ENCODE measurements at regions not wholly inside any gene's neighbourhood (a gene's known extent, or its start where the extent isn't known, plus 50 kb on each side); places are given as distances from the start of the nearest gene placed in this dataset.

GRCh38 chr11:69356703-69357457 lies 62.9 kb downstream of the MYEOV start:
- Histone ChIP-seq H3K27ac (no peak overlapping the region), H3K9me3 (peaks cover 0 to 9% of the 10 kb centered on the region in 2 donors), H3K4me1 (no peaks in the 10 kb centered on the region), H3K36me3 (no peaks in the 10 kb centered on the region), H3K4me3 (no peak overlapping the region), H3K27me3 (no peaks in the 10 kb centered on the region)
- DNase-seq (ENCODE audit: low spot score) = peak; percentile 47
- TF ChIP-seq CTCF (IDR thresholded peaks at IDR 0.05) = no peak

- no peak overlapping the region for H3K27ac ChIP-seq
- TF ChIP-seq CTCF (IDR thresholded peaks at IDR 0.05) = no peak
- H3K27me3 ChIP-seq = no peaks in the 10 kb centered on the region
- no peaks in the 10 kb centered on the region for H3K36me3 ChIP-seq
- H3K4me3 ChIP-seq = no peak overlapping the region
- no peaks in the 10 kb centered on the region for H3K4me1 ChIP-seq
- peak; percentile 11 for DNase-seq (ENCODE audit: low spot score)
- peaks cover 0 to 9% of the 10 kb centered on the region in 2 donors for H3K9me3 ChIP-seq
These were observed 63.8 kb downstream of the MYEOV start for GRCh38 chr11:69357458-69358397.

- TF ChIP-seq CTCF (IDR thresholded peaks at IDR 0.05) = no peak
- H3K9me3 ChIP-seq = peaks cover 0 to 9% of the 10 kb centered on the region in 2 donors
- H3K4me3 ChIP-seq = no peak overlapping the region
- H3K36me3 ChIP-seq = no peaks in the 10 kb centered on the region
- H3K4me1 ChIP-seq = no peaks in the 10 kb centered on the region
- H3K27ac ChIP-seq = no peak overlapping the region
- no peaks in the 10 kb centered on the region for H3K27me3 ChIP-seq
- no peak for DNase-seq (ENCODE audit: low spot score)
These were observed 64.6 kb downstream of the MYEOV start for GRCh38 chr11:69358398-69359020.

- Histone ChIP-seq H3K27me3 (no peaks in the 10 kb centered on the region), H3K36me3 (no peaks in the 10 kb centered on the region), H3K9me3 (peaks cover 0 to 9% of the 10 kb centered on the region in 2 donors), H3K27ac (no peak overlapping the region), H3K4me3 (no peak overlapping the region), H3K4me1 (no peaks in the 10 kb centered on the region)
- no peak for TF ChIP-seq CTCF (IDR thresholded peaks at IDR 0.05)
- no peak for DNase-seq (ENCODE audit: low spot score)
These were observed 66.0 kb downstream of the MYEOV start for GRCh38 chr11:69359735-69360480.

- Histone ChIP-seq H3K27me3 (no peaks in the 10 kb centered on the region), H3K27ac (no peak overlapping the region), H3K4me3 (no peak overlapping the region), H3K4me1 (no peaks in the 10 kb centered on the region), H3K36me3 (no peaks in the 10 kb centered on the region), H3K9me3 (peaks cover 0 to 9% of the 10 kb centered on the region in 2 donors)
- TF ChIP-seq CTCF (IDR thresholded peaks at IDR 0.05) = no peak
- peak; percentile 34 for DNase-seq (ENCODE audit: low spot score)
These were observed 66.7 kb downstream of the MYEOV start for GRCh38 chr11:69360606-69361005.

Data from right atrium auricular region (tissue), 2 donors.